K562 (cell line): ENCODE measurements at regions not wholly inside any gene's neighbourhood (a gene's known extent, or its start where the extent isn't known, plus 50 kb on each side); places are given as distances from the start of the nearest gene placed in this dataset.

Experiments
- EZH2 ChIP-seq: IDR thresholded peaks from 2 replicates; pipeline ENCODE4 v1.6.1; 2012; ENCODE audit warnings: low read depth, mild to moderate bottlenecking, inconsistent platforms, low read length, borderline replicate concordance
- POLR2AphosphoS5 ChIP-seq: IDR thresholded peaks from 2 replicates; pipeline ENCODE4 v1.6.1; 2011; ENCODE audit warnings: mild to moderate bottlenecking, low read depth, low read length, moderate library complexity; ENCODE audit not compliant: control insufficient read depth, insufficient read depth
- ZNF407 ChIP-seq: fragments of 450-650 bp; IDR thresholded peaks from 2 replicates; pipeline ENCODE4 v1.6.1; 2016; ENCODE audit warnings: low read depth

GRCh38 chr20:40283689-40284088, 405.3 kb downstream of the MAFB start:
- no peak for TF ChIP-seq ZNF407
- TF ChIP-seq EZH2, result no peak
- no peak for TF ChIP-seq POLR2AphosphoS5
